HEK293 (cell line): ENCODE measurements at regions not wholly inside any gene's neighbourhood (a gene's known extent, or its start where the extent isn't known, plus 50 kb on each side); places are given as distances from the start of the nearest gene placed in this dataset.

Source experiments
- CTCF ChIA-PET: fragments of 350-600 bp; formaldehyde crosslinking; extraction: SDS; loops from one replicate; lab custom pipeline; 2021; ENCODE audit warnings: antibody characterized with exemption; lab: Yijun Ruan, JAX
- POLR2A ChIA-PET: fragments of 300-600 bp; formaldehyde crosslinking; extraction: SDS; loops from one replicate; lab custom pipeline; 2020; ENCODE audit warnings: antibody characterized with exemption, inconsistent platforms; lab: Yijun Ruan, JAX
- H3K27ac ChIP-seq: fragments of 200-500 bp; sonication (Bioruptor generic); 2 replicates; pipeline ENCODE4 v1.5.1; 2014; ENCODE audit warnings: low read depth, low read length, control low read depth, inconsistent platforms; ENCODE audit errors: extremely low read depth
- H3K36me3 ChIP-seq, 2 experiments: fragments of 200-500 bp in 1 of 2; sonication (Bioruptor generic) in 1 of 2; 1 replicate in 1 of 2; 2 replicates in 1 of 2; pipeline ENCODE4 v1.5.1; 2014 to 2017; ENCODE audit warnings: inconsistent platforms in 2 of 2, low read length in 2 of 2; ENCODE audit not compliant: control insufficient read depth in 2 of 2, insufficient read depth in 1 of 2
- H3K4me1 ChIP-seq: fragments of 200-500 bp; sonication (Bioruptor generic); 2 replicates; pipeline ENCODE4 v1.5.1; 2014; ENCODE audit warnings: mild to moderate bottlenecking, low read length, inconsistent platforms; ENCODE audit not compliant: control insufficient read depth, insufficient read depth
- H3K4me3 ChIP-seq: 2 replicates; pipeline ENCODE4 v1.5.1; 2011; ENCODE audit warnings: low read depth, mild to moderate bottlenecking, control low read depth, low read length, moderate library complexity
- H3K9me3 ChIP-seq: fragments of 200-500 bp; sonication (Bioruptor generic); 2 replicates; pipeline ENCODE4 v1.5.1; 2014; ENCODE audit warnings: low read depth, low read length, inconsistent platforms; ENCODE audit not compliant: control insufficient read depth, insufficient read depth
- ELK4 ChIP-seq: IDR thresholded peaks from 2 replicates; pipeline ENCODE4 v1.6.1; 2011; ENCODE audit warnings: mild to moderate bottlenecking, low read depth, low read length, borderline replicate concordance
- HOXA7 ChIP-seq: sonication (generic); formaldehyde crosslinking; IDR thresholded peaks from 2 replicates; pipeline ENCODE4 v1.8.1; 2022; ENCODE audit warnings: missing genetic modification reagents, borderline replicate concordance
- SCRT2 ChIP-seq: fragments of 450-650 bp; formaldehyde crosslinking; IDR thresholded peaks from 2 replicates; pipeline ENCODE4 v1.5.1; 2016; ENCODE audit warnings: missing biosample characterization, missing genetic modification characterization
- ZIC2 ChIP-seq: fragments of 450-650 bp; formaldehyde crosslinking; IDR thresholded peaks from 2 replicates; pipeline ENCODE4 v1.5.1; 2016; ENCODE audit warnings: missing biosample characterization, missing genetic modification characterization
- ZNF157 ChIP-seq: fragments of 450-650 bp; formaldehyde crosslinking; IDR thresholded peaks from 2 replicates; pipeline ENCODE4 v1.5.1; 2016; ENCODE audit warnings: missing biosample characterization, missing genetic modification characterization
- ZNF16 ChIP-seq: fragments of 450-650 bp; formaldehyde crosslinking; IDR thresholded peaks from 2 replicates; pipeline ENCODE4 v1.5.1; 2016; ENCODE audit warnings: low read depth, missing biosample characterization, missing genetic modification characterization
- ZNF23 ChIP-seq: fragments of 450-650 bp; formaldehyde crosslinking; IDR thresholded peaks from 2 replicates; pipeline ENCODE4 v1.5.1; 2016; ENCODE audit warnings: missing biosample characterization, missing genetic modification characterization, borderline replicate concordance
- ZNF248 ChIP-seq: fragments of 450-650 bp; formaldehyde crosslinking; IDR thresholded peaks from 2 replicates; pipeline ENCODE4 v1.5.1; 2017; ENCODE audit warnings: missing biosample characterization, missing genetic modification characterization
- ZNF335 ChIP-seq: fragments of 450-650 bp; formaldehyde crosslinking; conservative IDR thresholded peaks from 2 replicates; pipeline ENCODE4 v1.5.1; 2016; ENCODE audit warnings: missing biosample characterization, missing genetic modification characterization
- ZNF366 ChIP-seq: fragments of 450-650 bp; formaldehyde crosslinking; conservative IDR thresholded peaks from 2 replicates; pipeline ENCODE4 v1.5.1; 2016; ENCODE audit warnings: missing biosample characterization, missing genetic modification characterization
- ZNF501 ChIP-seq: fragments of 450-650 bp; formaldehyde crosslinking; IDR thresholded peaks from 2 replicates; pipeline ENCODE4 v1.5.1; 2016; ENCODE audit warnings: missing biosample characterization, missing genetic modification characterization
- ZNF521 ChIP-seq: fragments of 450-650 bp; formaldehyde crosslinking; IDR thresholded peaks from 2 replicates; pipeline ENCODE4 v1.5.1; 2017; ENCODE audit warnings: missing biosample characterization, mild to moderate bottlenecking, missing genetic modification characterization
- ZNF558 ChIP-seq: fragments of 450-650 bp; formaldehyde crosslinking; IDR thresholded peaks from 2 replicates; pipeline ENCODE4 v1.5.1; 2016; ENCODE audit warnings: missing biosample characterization, missing genetic modification characterization
- ZNF626 ChIP-seq: fragments of 450-650 bp; sonication (Bioruptor Pico); formaldehyde crosslinking; IDR thresholded peaks from 2 replicates; pipeline ENCODE4 v1.5.1; 2018; ENCODE audit warnings: missing biosample characterization, missing genetic modification characterization, inconsistent platforms
- ZNF645 ChIP-seq: fragments of 450-650 bp; formaldehyde crosslinking; IDR thresholded peaks from 2 replicates; pipeline ENCODE4; 2016; ENCODE audit warnings: missing biosample characterization, missing genetic modification characterization
- TF ChIP-seq, protein P1 (sequence below): fragments of 450-650 bp; formaldehyde crosslinking; IDR thresholded peaks from 2 replicates; pipeline ENCODE4 v1.5.1; 2016; ENCODE audit warnings: missing biosample characterization, missing genetic modification characterization
- TF ChIP-seq, protein P2 (sequence below): fragments of 450-650 bp; formaldehyde crosslinking; IDR thresholded peaks from 2 replicates; pipeline ENCODE4 v1.5.1; 2016; ENCODE audit warnings: missing biosample characterization, missing genetic modification characterization, borderline replicate concordance
- TF ChIP-seq, protein P3 (sequence below): fragments of 450-650 bp; formaldehyde crosslinking; optimal IDR thresholded peaks from 2 replicates; pipeline ENCODE3; 2016; ENCODE audit warnings: missing biosample characterization, mild to moderate bottlenecking, missing genetic modification characterization
- TF ChIP-seq, protein P4 (sequence below): fragments of 450-650 bp; formaldehyde crosslinking; IDR thresholded peaks from 2 replicates; pipeline ENCODE4 v1.5.1; 2016; ENCODE audit warnings: missing biosample characterization, missing genetic modification characterization
- TF ChIP-seq, protein P5 (sequence below): fragments of 450-650 bp; formaldehyde crosslinking; IDR thresholded peaks from 2 replicates; pipeline ENCODE4 v1.5.1; 2017; ENCODE audit warnings: missing biosample characterization, mild to moderate bottlenecking, missing genetic modification characterization, moderate library complexity

DNA sequence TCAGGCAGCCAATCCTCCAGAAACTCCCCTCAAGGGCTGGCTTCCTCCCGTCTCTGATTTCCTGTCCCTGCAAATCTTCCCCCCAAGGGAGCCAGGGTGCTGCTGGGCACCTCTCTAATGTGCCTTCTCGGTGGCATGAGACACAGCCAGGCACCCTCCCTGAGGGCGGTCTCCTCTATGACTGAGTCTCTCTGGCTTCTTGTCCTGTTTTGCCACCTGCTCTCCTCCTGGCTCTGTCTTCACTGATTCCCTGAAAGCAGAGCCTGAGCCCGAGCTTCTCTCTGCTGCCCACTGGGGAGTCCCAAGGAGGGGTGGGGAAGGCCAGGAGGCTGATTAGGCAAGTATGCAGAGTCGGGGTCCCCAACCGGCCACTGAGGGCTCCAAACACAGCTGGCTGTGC is 60.4 kb upstream of the INSIG1 start:
- no peak for TF ChIP-seq ZNF626
- no peak for TF ChIP-seq ELK4
- TF ChIP-seq, protein P1, sequence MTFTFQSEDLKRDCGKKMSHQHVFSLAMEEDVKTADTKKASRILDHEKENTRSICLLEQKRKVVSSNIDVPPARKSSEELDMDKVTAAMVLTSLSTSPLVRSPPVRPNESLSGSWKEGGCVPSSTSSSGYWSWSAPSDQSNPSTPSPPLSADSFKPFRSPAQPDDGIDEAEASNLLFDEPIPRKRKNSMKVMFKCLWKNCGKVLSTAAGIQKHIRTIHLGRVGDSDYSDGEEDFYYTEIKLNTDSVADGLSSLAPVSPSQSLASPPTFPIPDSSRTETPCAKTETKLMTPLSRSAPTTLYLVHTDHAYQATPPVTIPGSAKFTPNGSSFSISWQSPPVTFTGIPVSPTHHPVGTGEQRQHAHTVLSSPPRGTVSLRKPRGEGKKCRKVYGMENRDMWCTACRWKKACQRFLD (tag by site-specific recombination) = no peak
- no peak for TF ChIP-seq SCRT2 (tag by site-specific recombination)
- TF ChIP-seq ZNF23 (tag by site-specific recombination) = no peak
- TF ChIP-seq ZNF157 = no peak
- TF ChIP-seq, protein P2, sequence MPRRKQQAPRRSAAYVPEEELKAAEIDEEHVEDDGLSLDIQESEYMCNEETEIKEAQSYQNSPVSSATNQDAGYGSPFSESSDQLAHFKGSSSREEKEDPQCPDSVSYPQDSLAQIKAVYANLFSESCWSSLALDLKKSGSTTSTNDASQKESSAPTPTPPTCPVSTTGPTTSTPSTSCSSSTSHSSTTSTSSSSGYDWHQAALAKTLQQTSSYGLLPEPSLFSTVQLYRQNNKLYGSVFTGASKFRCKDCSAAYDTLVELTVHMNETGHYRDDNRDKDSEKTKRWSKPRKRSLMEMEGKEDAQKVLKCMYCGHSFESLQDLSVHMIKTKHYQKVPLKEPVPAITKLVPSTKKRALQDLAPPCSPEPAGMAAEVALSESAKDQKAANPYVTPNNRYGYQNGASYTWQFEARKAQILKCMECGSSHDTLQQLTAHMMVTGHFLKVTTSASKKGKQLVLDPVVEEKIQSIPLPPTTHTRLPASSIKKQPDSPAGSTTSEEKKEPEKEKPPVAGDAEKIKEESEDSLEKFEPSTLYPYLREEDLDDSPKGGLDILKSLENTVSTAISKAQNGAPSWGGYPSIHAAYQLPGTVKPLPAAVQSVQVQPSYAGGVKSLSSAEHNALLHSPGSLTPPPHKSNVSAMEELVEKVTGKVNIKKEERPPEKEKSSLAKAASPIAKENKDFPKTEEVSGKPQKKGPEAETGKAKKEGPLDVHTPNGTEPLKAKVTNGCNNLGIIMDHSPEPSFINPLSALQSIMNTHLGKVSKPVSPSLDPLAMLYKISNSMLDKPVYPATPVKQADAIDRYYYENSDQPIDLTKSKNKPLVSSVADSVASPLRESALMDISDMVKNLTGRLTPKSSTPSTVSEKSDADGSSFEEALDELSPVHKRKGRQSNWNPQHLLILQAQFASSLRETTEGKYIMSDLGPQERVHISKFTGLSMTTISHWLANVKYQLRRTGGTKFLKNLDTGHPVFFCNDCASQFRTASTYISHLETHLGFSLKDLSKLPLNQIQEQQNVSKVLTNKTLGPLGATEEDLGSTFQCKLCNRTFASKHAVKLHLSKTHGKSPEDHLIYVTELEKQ (tag by site-specific recombination) = no peak
- TF ChIP-seq ZNF366 (tag by site-specific recombination) = no peak
- no peak for TF ChIP-seq ZNF521 (tag by site-specific recombination)
- TF ChIP-seq, protein P3, sequence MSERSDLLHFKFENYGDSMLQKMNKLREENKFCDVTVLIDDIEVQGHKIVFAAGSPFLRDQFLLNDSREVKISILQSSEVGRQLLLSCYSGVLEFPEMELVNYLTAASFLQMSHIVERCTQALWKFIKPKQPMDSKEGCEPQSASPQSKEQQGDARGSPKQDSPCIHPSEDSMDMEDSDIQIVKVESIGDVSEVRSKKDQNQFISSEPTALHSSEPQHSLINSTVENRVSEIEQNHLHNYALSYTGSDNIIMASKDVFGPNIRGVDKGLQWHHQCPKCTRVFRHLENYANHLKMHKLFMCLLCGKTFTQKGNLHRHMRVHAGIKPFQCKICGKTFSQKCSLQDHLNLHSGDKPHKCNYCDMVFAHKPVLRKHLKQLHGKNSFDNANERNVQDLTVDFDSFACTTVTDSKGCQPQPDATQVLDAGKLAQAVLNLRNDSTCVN = no peak
- TF ChIP-seq ZNF501 (tag by site-specific recombination) = no peak
- TF ChIP-seq ZIC2 (tag by site-specific recombination) = no peak
- no peak for TF ChIP-seq ZNF248 (tag by site-specific recombination)
- H3K9me3 ChIP-seq = no peaks in the 10 kb centered on the region
- no peak overlapping the region for H3K4me3 ChIP-seq
- POLR2A ChIA-PET = no interaction called here
- no peak overlapping the region for H3K27ac ChIP-seq
- no peaks in the 10 kb centered on the region for H3K36me3 ChIP-seq
- CTCF ChIA-PET = interaction anchor here (0.6 kb wide), 2 partner anchors 18 to 60 kb away, joined by 3 read pairs; partner anchors contain the start of gene INSIG1
- no peaks in the 10 kb centered on the region for H3K4me1 ChIP-seq

- Histone ChIP-seq H3K27ac (no peak overlapping the region), H3K36me3 (no peaks in the 10 kb centered on the region), H3K4me3 (no peak overlapping the region), H3K9me3 (no peaks in the 10 kb centered on the region), H3K4me1 (no peaks in the 10 kb centered on the region)
- POLR2A ChIA-PET = no interaction called here
- CTCF ChIA-PET = interaction anchor here (0.6 kb wide), 2 partner anchors 18 to 60 kb away, joined by 3 read pairs; partner anchors contain the start of gene INSIG1
- TF ChIP-seq, protein P4, sequence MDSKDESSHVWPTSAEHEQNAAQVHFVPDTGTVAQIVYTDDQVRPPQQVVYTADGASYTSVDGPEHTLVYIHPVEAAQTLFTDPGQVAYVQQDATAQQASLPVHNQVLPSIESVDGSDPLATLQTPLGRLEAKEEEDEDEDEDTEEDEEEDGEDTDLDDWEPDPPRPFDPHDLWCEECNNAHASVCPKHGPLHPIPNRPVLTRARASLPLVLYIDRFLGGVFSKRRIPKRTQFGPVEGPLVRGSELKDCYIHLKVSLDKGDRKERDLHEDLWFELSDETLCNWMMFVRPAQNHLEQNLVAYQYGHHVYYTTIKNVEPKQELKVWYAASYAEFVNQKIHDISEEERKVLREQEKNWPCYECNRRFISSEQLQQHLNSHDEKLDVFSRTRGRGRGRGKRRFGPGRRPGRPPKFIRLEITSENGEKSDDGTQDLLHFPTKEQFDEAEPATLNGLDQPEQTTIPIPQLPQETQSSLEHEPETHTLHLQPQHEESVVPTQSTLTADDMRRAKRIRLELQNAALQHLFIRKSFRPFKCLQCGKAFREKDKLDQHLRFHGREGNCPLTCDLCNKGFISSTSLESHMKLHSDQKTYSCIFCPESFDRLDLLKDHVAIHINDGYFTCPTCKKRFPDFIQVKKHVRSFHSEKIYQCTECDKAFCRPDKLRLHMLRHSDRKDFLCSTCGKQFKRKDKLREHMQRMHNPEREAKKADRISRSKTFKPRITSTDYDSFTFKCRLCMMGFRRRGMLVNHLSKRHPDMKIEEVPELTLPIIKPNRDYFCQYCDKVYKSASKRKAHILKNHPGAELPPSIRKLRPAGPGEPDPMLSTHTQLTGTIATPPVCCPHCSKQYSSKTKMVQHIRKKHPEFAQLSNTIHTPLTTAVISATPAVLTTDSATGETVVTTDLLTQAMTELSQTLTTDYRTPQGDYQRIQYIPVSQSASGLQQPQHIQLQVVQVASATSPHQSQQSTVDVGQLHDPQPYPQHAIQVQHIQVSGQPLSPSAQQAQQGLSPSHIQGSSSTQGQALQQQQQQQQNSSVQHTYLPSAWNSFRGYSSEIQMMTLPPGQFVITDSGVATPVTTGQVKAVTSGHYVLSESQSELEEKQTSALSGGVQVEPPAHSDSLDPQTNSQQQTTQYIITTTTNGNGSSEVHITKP = no peak
- TF ChIP-seq ZNF16 (tag by site-specific recombination) (no peak), ELK4 (no peak), ZNF558 (tag by site-specific recombination) (no peak), ZNF335 (tag by site-specific recombination) (no peak), HOXA7 (CRISPR knock-in tag) (no peak), ZNF645 (tag by site-specific recombination) (no peak), ZNF248 (tag by site-specific recombination) (no peak)
- TF ChIP-seq, protein P5, sequence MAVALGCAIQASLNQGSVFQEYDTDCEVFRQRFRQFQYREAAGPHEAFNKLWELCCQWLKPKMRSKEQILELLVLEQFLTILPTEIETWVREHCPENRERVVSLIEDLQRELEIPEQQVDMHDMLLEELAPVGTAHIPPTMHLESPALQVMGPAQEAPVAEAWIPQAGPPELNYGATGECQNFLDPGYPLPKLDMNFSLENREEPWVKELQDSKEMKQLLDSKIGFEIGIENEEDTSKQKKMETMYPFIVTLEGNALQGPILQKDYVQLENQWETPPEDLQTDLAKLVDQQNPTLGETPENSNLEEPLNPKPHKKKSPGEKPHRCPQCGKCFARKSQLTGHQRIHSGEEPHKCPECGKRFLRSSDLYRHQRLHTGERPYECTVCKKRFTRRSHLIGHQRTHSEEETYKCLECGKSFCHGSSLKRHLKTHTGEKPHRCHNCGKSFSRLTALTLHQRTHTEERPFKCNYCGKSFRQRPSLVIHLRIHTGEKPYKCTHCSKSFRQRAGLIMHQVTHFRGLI = no peak
Observed at GRCh38 chr7:155237730-155238129, 59.9 kb upstream of the INSIG1 start.
